ENCODE measurements at regions not wholly inside any gene's neighbourhood (a gene's known extent, or its start where the extent isn't known, plus 50 kb on each side); places are given as distances from the start of the nearest gene placed in this dataset.

- TF ChIP-seq, protein P1, sequence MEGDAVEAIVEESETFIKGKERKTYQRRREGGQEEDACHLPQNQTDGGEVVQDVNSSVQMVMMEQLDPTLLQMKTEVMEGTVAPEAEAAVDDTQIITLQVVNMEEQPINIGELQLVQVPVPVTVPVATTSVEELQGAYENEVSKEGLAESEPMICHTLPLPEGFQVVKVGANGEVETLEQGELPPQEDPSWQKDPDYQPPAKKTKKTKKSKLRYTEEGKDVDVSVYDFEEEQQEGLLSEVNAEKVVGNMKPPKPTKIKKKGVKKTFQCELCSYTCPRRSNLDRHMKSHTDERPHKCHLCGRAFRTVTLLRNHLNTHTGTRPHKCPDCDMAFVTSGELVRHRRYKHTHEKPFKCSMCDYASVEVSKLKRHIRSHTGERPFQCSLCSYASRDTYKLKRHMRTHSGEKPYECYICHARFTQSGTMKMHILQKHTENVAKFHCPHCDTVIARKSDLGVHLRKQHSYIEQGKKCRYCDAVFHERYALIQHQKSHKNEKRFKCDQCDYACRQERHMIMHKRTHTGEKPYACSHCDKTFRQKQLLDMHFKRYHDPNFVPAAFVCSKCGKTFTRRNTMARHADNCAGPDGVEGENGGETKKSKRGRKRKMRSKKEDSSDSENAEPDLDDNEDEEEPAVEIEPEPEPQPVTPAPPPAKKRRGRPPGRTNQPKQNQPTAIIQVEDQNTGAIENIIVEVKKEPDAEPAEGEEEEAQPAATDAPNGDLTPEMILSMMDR (IDR thresholded peaks at IDR 0.05): no peak
- no peak for TF ChIP-seq POLR2A (IDR thresholded peaks at IDR 0.05)
These were observed 631.3 kb upstream of the SEMA6A start for GRCh38 chr5:117205894-117206293.
